ENCODE measurements at regions not wholly inside any gene's neighbourhood (a gene's known extent, or its start where the extent isn't known, plus 50 kb on each side); places are given as distances from the start of the nearest gene placed in this dataset.

GRCh38 chr5:60371065-60371464, 328.9 kb downstream of the DEPDC1B start:
- DNase-seq (ENCODE audit: low spot score in 2 of 2), result no peak
- H3K36me3 Mint-ChIP-seq (ENCODE audit: insufficient read depth), result no peaks in the 10 kb centered on the region
- no peaks in the 10 kb centered on the region for H3K27me3 Mint-ChIP-seq
- no peak overlapping the region for H3K4me3 Mint-ChIP-seq
- H3K27ac Mint-ChIP-seq (ENCODE audit: low read depth), result no peak overlapping the region
- H3K4me1 Mint-ChIP-seq, result no peaks in the 10 kb centered on the region
- H3K9me3 Mint-ChIP-seq, result peaks cover 12% of the 10 kb centered on the region
- ATAC-seq (replicated peaks; ENCODE audit: extremely low read depth, poor library complexity, severe bottlenecking), result no peak

- DNase-seq (ENCODE audit: low spot score in 2 of 2), result no peak
- no peaks in the 10 kb centered on the region for H3K36me3 Mint-ChIP-seq (ENCODE audit: insufficient read depth)
- no peaks in the 10 kb centered on the region for H3K4me1 Mint-ChIP-seq
- H3K27ac Mint-ChIP-seq (ENCODE audit: low read depth), result no peak overlapping the region
- no peak for ATAC-seq (replicated peaks; ENCODE audit: extremely low read depth, poor library complexity, severe bottlenecking)
- H3K27me3 Mint-ChIP-seq, result no peaks in the 10 kb centered on the region
- peaks cover 12% of the 10 kb centered on the region for H3K9me3 Mint-ChIP-seq
- no peak overlapping the region for H3K4me3 Mint-ChIP-seq
These were observed 329.5 kb downstream of the DEPDC1B start for GRCh38 chr5:60370508-60370907.

GRCh38 chr5:60369391-60369790, 330.6 kb downstream of the DEPDC1B start:
- no peak for DNase-seq (ENCODE audit: low spot score in 2 of 2)
- Mint-ChIP-seq H3K4me1 (no peaks in the 10 kb centered on the region), H3K27ac (ENCODE audit: low read depth) (no peak overlapping the region), H3K27me3 (no peaks in the 10 kb centered on the region), H3K4me3 (no peak overlapping the region), H3K36me3 (ENCODE audit: insufficient read depth) (no peaks in the 10 kb centered on the region), H3K9me3 (peaks cover 12% of the 10 kb centered on the region)
- ATAC-seq (replicated peaks; ENCODE audit: extremely low read depth, poor library complexity, severe bottlenecking), result no peak

- Mint-ChIP-seq H3K4me3 (no peak overlapping the region), H3K27ac (ENCODE audit: low read depth) (no peak overlapping the region), H3K27me3 (no peaks in the 10 kb centered on the region), H3K4me1 (no peaks in the 10 kb centered on the region), H3K36me3 (ENCODE audit: insufficient read depth) (no peaks in the 10 kb centered on the region), H3K9me3 (peaks cover 15% of the 10 kb centered on the region)
- DNase-seq (ENCODE audit: low spot score in 2 of 2) (no peak), ATAC-seq (replicated peaks; ENCODE audit: extremely low read depth, poor library complexity, severe bottlenecking) (no peak)
These were observed 331.9 kb downstream of the DEPDC1B start for GRCh38 chr5:60368100-60368499.

- Mint-ChIP-seq H3K4me1 (no peaks in the 10 kb centered on the region), H3K27ac (ENCODE audit: low read depth) (no peak overlapping the region), H3K27me3 (no peaks in the 10 kb centered on the region), H3K4me3 (no peak overlapping the region), H3K9me3 (peaks cover 8% of the 10 kb centered on the region), H3K36me3 (ENCODE audit: insufficient read depth) (no peaks in the 10 kb centered on the region)
- no peak for ATAC-seq (replicated peaks; ENCODE audit: extremely low read depth, poor library complexity, severe bottlenecking)
- DNase-seq (ENCODE audit: low spot score in 2 of 2), result no peak
These were observed 333.5 kb downstream of the DEPDC1B start for GRCh38 chr5:60366489-60366888.

- no peak for ATAC-seq (replicated peaks; ENCODE audit: extremely low read depth, poor library complexity, severe bottlenecking)
- no peak for DNase-seq (ENCODE audit: low spot score in 2 of 2)
- H3K36me3 Mint-ChIP-seq (ENCODE audit: insufficient read depth), result no peaks in the 10 kb centered on the region
- H3K4me1 Mint-ChIP-seq, result no peaks in the 10 kb centered on the region
- H3K4me3 Mint-ChIP-seq, result no peak overlapping the region
- H3K27me3 Mint-ChIP-seq, result no peaks in the 10 kb centered on the region
- H3K27ac Mint-ChIP-seq (ENCODE audit: low read depth), result no peak overlapping the region
- H3K9me3 Mint-ChIP-seq, result peaks cover 8% of the 10 kb centered on the region
These were observed 335.0 kb downstream of the DEPDC1B start for GRCh38 chr5:60365001-60365400.

GRCh38 chr5:60362158-60362557, 337.8 kb downstream of the DEPDC1B start:
- no peaks in the 10 kb centered on the region for H3K4me1 Mint-ChIP-seq
- H3K4me3 Mint-ChIP-seq, result no peak overlapping the region
- H3K27me3 Mint-ChIP-seq, result no peaks in the 10 kb centered on the region
- no peaks in the 10 kb centered on the region for H3K36me3 Mint-ChIP-seq (ENCODE audit: insufficient read depth)
- DNase-seq (ENCODE audit: low spot score in 2 of 2), result no peak
- H3K9me3 Mint-ChIP-seq, result peaks cover 13% of the 10 kb centered on the region
- no peak overlapping the region for H3K27ac Mint-ChIP-seq (ENCODE audit: low read depth)
- no peak for ATAC-seq (replicated peaks; ENCODE audit: extremely low read depth, poor library complexity, severe bottlenecking)

GRCh38 chr5:60360355-60360754, 339.6 kb downstream of the DEPDC1B start:
- no peak for ATAC-seq (replicated peaks; ENCODE audit: extremely low read depth, poor library complexity, severe bottlenecking)
- Mint-ChIP-seq H3K36me3 (ENCODE audit: insufficient read depth) (no peaks in the 10 kb centered on the region), H3K27ac (ENCODE audit: low read depth) (no peak overlapping the region), H3K4me3 (no peak overlapping the region), H3K4me1 (no peaks in the 10 kb centered on the region), H3K27me3 (no peaks in the 10 kb centered on the region), H3K9me3 (peaks cover 13% of the 10 kb centered on the region)
- DNase-seq (ENCODE audit: low spot score in 2 of 2), result no peak

- no peaks in the 10 kb centered on the region for H3K4me1 Mint-ChIP-seq
- H3K9me3 Mint-ChIP-seq, result peaks cover 5% of the 10 kb centered on the region
- no peak for ATAC-seq (replicated peaks; ENCODE audit: extremely low read depth, poor library complexity, severe bottlenecking)
These were observed 342.7 kb downstream of the DEPDC1B start for GRCh38 chr5:60357302-60357701.

GRCh38 chr5:60356745-60357144, 343.2 kb downstream of the DEPDC1B start:
- Mint-ChIP-seq H3K4me1 (no peaks in the 10 kb centered on the region), H3K27me3 (no peaks in the 10 kb centered on the region), H3K36me3 (ENCODE audit: insufficient read depth) (no peaks in the 10 kb centered on the region), H3K4me3 (no peak overlapping the region), H3K27ac (ENCODE audit: low read depth) (no peak overlapping the region), H3K9me3 (peaks cover 5% of the 10 kb centered on the region)
- no peak for DNase-seq (ENCODE audit: low spot score in 2 of 2)
- ATAC-seq (replicated peaks; ENCODE audit: extremely low read depth, poor library complexity, severe bottlenecking), result no peak

More at GRCh38 chr5:60357302-60357701, 342.7 kb downstream of the DEPDC1B start:
- DNase-seq (ENCODE audit: low spot score in 2 of 2), result no peak
- H3K27me3 Mint-ChIP-seq, result no peaks in the 10 kb centered on the region
- no peak overlapping the region for H3K27ac Mint-ChIP-seq (ENCODE audit: low read depth)
- H3K4me3 Mint-ChIP-seq, result no peak overlapping the region
- no peaks in the 10 kb centered on the region for H3K36me3 Mint-ChIP-seq (ENCODE audit: insufficient read depth)

GRCh38 chr5:60355181-60355580, 344.8 kb downstream of the DEPDC1B start:
- Mint-ChIP-seq H3K27ac (ENCODE audit: low read depth) (no peak overlapping the region), H3K4me3 (no peak overlapping the region), H3K36me3 (ENCODE audit: insufficient read depth) (no peaks in the 10 kb centered on the region), H3K27me3 (no peaks in the 10 kb centered on the region), H3K4me1 (no peaks in the 10 kb centered on the region), H3K9me3 (peaks cover 5% of the 10 kb centered on the region)
- DNase-seq (ENCODE audit: low spot score in 2 of 2) (no peak), ATAC-seq (replicated peaks; ENCODE audit: extremely low read depth, poor library complexity, severe bottlenecking) (no peak)

GRCh38 chr5:60354311-60354710, 345.7 kb downstream of the DEPDC1B start:
- H3K27me3 Mint-ChIP-seq, result no peaks in the 10 kb centered on the region
- H3K36me3 Mint-ChIP-seq (ENCODE audit: insufficient read depth), result no peaks in the 10 kb centered on the region
- no peaks in the 10 kb centered on the region for H3K4me1 Mint-ChIP-seq
- no peaks in the 10 kb centered on the region for H3K9me3 Mint-ChIP-seq
- DNase-seq (ENCODE audit: low spot score in 2 of 2), result no peak
- ATAC-seq (replicated peaks; ENCODE audit: extremely low read depth, poor library complexity, severe bottlenecking), result no peak
- no peak overlapping the region for H3K4me3 Mint-ChIP-seq
- no peak overlapping the region for H3K27ac Mint-ChIP-seq (ENCODE audit: low read depth)

- Mint-ChIP-seq H3K4me1 (no peaks in the 10 kb centered on the region), H3K27me3 (no peaks in the 10 kb centered on the region), H3K9me3 (no peaks in the 10 kb centered on the region), H3K27ac (ENCODE audit: low read depth) (no peak overlapping the region), H3K36me3 (ENCODE audit: insufficient read depth) (no peaks in the 10 kb centered on the region), H3K4me3 (no peak overlapping the region)
- DNase-seq (ENCODE audit: low spot score in 2 of 2), result no peak
- ATAC-seq (replicated peaks; ENCODE audit: extremely low read depth, poor library complexity, severe bottlenecking), result no peak
These were observed 346.9 kb downstream of the DEPDC1B start for GRCh38 chr5:60352992-60353599.

GRCh38 chr5:60350794-60351193, 349.2 kb downstream of the DEPDC1B start:
- H3K9me3 Mint-ChIP-seq, result no peaks in the 10 kb centered on the region
- no peaks in the 10 kb centered on the region for H3K27me3 Mint-ChIP-seq
- ATAC-seq (replicated peaks; ENCODE audit: extremely low read depth, poor library complexity, severe bottlenecking) (no peak), DNase-seq (ENCODE audit: low spot score in 2 of 2) (no peak)
- H3K4me1 Mint-ChIP-seq, result no peaks in the 10 kb centered on the region
- H3K36me3 Mint-ChIP-seq (ENCODE audit: insufficient read depth), result no peaks in the 10 kb centered on the region
- H3K4me3 Mint-ChIP-seq, result no peak overlapping the region
- no peak overlapping the region for H3K27ac Mint-ChIP-seq (ENCODE audit: low read depth)
